ENCODE measurements at regions not wholly inside any gene's neighbourhood (a gene's known extent, or its start where the extent isn't known, plus 50 kb on each side); places are given as distances from the start of the nearest gene placed in this dataset.

DNA sequence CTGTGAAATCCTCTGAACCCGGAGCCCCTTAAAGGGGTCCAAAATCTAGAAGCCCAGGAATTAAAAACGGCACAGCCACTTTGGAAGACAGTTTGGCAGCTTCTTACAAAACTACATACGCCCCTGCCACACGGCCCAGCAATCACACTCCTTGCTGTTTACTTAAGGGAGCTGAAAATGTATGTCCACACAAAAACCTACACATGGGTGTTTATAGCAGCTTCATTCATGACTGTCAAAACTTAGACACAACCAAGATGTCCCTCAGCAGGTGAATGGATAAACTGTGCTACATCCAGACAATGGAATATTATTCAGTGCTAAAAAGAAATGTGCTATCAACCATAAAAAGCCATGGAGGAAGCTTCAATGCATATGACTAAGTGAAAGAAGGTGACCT lies 162.5 kb downstream of the NUP210 start:
- H3K9me3 Mint-ChIP-seq, result no peaks in the 10 kb centered on the region
- peaks cover 3% of the 10 kb centered on the region for H3K4me1 Mint-ChIP-seq
- DNase-seq, result no peak
- H3K27ac Mint-ChIP-seq, result no peak overlapping the region
- ChIA-PET POLR2A (interaction anchor here (1.0 kb wide), 1 partner anchor 27 kb away, joined by 3 read pairs; no protein-coding TSS in a partner anchor), CTCF (interaction anchor here (1.4 kb wide), 1 partner anchor 166 kb away, joined by 5 read pairs; no protein-coding TSS in a partner anchor)
- no peak overlapping the region for H3K4me3 Mint-ChIP-seq
- no peaks in the 10 kb centered on the region for H3K36me3 Mint-ChIP-seq (ENCODE audit: low read depth)
- H3K27me3 Mint-ChIP-seq, result peaks cover 9% of the 10 kb centered on the region

DNA sequence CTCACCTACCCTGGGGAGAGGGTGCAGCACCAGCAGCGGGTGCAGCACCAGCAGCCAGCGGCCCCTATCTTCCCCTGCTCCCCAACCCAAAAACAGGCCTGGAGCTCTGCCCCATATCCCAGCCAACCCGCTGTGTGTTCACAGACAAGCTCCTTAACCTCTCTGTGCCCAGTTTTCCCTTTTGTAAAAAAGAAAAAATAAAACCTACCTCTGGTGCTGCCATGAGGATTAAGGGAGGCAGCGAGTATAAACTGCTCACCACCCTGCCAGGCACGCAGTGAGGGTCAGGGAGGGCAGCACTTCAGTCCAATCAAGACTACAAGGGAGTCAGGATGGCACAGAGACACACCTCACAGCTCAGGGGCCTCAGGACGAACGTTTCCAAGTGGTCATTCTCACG lies 163.3 kb downstream of the NUP210 start:
- Mint-ChIP-seq H3K4me3 (no peak overlapping the region), H3K27ac (no peak overlapping the region), H3K36me3 (ENCODE audit: low read depth) (no peaks in the 10 kb centered on the region), H3K4me1 (no peaks in the 10 kb centered on the region), H3K9me3 (no peaks in the 10 kb centered on the region), H3K27me3 (peaks cover 15% of the 10 kb centered on the region)
- ChIA-PET POLR2A (interaction anchor here (1.0 kb wide), 1 partner anchor 26 kb away, joined by 3 read pairs; no protein-coding TSS in a partner anchor), CTCF (interaction anchor here (1.4 kb wide), 1 partner anchor 165 kb away, joined by 5 read pairs; no protein-coding TSS in a partner anchor)
- no peak for DNase-seq

DNA sequence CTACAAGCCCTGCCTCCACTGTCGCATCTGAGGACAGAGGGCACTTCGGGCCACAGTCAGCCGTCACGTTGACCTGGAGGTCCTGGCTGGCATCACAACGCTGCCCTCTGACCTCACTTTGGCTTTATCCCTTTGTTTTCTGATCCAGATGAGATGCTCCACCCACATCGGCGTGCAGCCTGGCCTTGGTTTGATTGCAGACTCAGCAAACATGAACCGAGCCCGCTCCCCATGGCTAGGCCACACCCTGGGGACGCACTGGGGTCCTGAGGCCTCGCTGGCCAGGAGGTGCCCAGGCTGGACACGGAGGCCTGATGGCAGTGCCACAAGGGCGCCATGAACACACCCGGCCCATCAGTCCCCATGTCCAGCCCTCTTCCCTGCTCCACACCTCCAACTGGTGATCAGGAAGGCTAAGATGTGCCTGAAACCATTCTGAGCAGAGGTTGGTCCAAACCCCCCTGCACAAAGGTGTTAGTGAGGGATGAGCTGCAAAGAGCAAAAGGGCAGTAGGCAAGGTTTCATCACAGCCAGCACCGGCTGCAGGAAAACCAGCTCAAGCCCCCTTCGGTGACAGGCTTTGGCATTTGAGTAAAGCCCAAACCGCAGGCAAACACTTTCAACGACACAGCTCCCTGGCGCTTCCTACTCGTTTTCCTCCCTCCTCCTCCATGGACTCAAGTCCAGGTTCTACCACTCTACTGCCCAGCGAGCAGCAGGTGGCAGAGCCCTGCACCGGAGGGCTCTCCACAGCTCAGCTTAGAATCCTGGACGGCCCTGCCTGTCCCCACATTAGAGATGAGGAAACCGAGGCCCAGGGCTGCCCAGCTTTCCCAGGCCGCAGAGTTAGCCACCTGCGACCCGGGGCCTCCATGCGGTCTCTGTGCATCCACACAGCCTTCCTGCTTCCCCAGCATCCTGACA lies 165.8 kb downstream of the NUP210 start:
- Mint-ChIP-seq H3K4me1 (no peaks in the 10 kb centered on the region), H3K36me3 (ENCODE audit: low read depth) (no peaks in the 10 kb centered on the region), H3K27me3 (peaks cover 20% of the 10 kb centered on the region), H3K27ac (no peak overlapping the region), H3K4me3 (no peak overlapping the region), H3K9me3 (no peaks in the 10 kb centered on the region)
- no peak for DNase-seq
- POLR2A ChIA-PET, result no interaction called here
- CTCF ChIA-PET, result no interaction called here

- H3K4me1 Mint-ChIP-seq, result no peaks in the 10 kb centered on the region
- CTCF ChIA-PET, result no interaction called here
- H3K9me3 Mint-ChIP-seq, result no peaks in the 10 kb centered on the region
- H3K4me3 Mint-ChIP-seq, result no peak overlapping the region
- H3K27ac Mint-ChIP-seq, result no peak overlapping the region
- POLR2A ChIA-PET, result no interaction called here
- H3K27me3 Mint-ChIP-seq, result peaks cover 20% of the 10 kb centered on the region
- no peaks in the 10 kb centered on the region for H3K36me3 Mint-ChIP-seq (ENCODE audit: low read depth)
- no peak for DNase-seq
Measured at GRCh38 chr3:13253208-13253937, 166.7 kb downstream of the NUP210 start.

GRCh38 chr3:13252207-13252606 lies 167.9 kb downstream of the NUP210 start:
- H3K36me3 Mint-ChIP-seq (ENCODE audit: low read depth), result no peaks in the 10 kb centered on the region
- ChIA-PET POLR2A (no interaction called here), CTCF (no interaction called here)
- DNase-seq, result no peak
- peaks cover 18% of the 10 kb centered on the region for H3K27me3 Mint-ChIP-seq
- no peaks in the 10 kb centered on the region for H3K4me1 Mint-ChIP-seq
- H3K9me3 Mint-ChIP-seq, result no peaks in the 10 kb centered on the region
- H3K4me3 Mint-ChIP-seq, result no peak overlapping the region
- no peak overlapping the region for H3K27ac Mint-ChIP-seq

GRCh38 chr3:13251166-13251903 lies 168.8 kb downstream of the NUP210 start:
- H3K36me3 Mint-ChIP-seq (ENCODE audit: low read depth), result no peaks in the 10 kb centered on the region
- no peak for DNase-seq
- no peak overlapping the region for H3K27ac Mint-ChIP-seq
- no peaks in the 10 kb centered on the region for H3K9me3 Mint-ChIP-seq
- no peaks in the 10 kb centered on the region for H3K4me1 Mint-ChIP-seq
- H3K4me3 Mint-ChIP-seq, result no peak overlapping the region
- ChIA-PET POLR2A (no interaction called here), CTCF (no interaction called here)
- H3K27me3 Mint-ChIP-seq, result peaks cover 15% of the 10 kb centered on the region

DNA sequence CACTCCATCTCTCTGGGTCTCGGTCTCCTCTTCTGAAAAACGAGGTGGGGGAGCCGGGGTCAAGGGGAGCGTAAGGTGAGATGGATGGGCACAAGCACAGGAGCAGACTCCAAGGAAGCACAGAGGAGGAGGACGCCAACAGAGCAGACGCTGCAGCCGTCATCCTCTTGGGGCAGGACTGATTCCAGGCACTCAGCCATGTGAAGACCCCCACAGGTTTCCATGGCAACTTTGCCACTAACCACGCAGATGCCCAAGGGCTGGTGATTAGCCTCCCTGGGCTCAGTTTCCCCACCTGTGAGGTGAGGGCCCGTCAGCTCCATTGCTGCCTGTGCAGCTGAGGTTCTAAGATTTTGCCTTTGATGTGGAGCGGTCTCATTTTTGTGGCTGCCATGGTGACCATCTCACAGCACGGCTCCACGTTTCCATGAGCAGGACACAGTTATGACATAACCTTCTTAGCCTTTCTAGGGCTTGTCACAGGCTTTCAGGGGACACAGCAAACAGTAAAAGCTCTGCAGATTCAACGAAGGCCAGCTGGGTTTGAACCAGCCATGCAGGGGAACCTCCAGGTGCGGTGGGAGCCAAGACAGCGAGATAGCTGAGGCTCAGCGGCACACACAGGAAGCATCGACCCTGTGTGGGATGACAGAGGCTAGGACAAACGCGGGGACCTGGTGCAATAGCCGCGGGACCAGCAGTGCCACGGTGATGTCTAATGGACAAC lies 170.3 kb downstream of the NUP210 start:
- H3K9me3 Mint-ChIP-seq, result no peaks in the 10 kb centered on the region
- H3K27me3 Mint-ChIP-seq, result peaks cover 15% of the 10 kb centered on the region
- ChIA-PET POLR2A (no interaction called here), CTCF (interaction anchor here (1.1 kb wide), 1 partner anchor 12 kb away, joined by 3 read pairs; no protein-coding TSS in a partner anchor)
- peaks cover 3% of the 10 kb centered on the region for H3K4me1 Mint-ChIP-seq
- no peaks in the 10 kb centered on the region for H3K36me3 Mint-ChIP-seq (ENCODE audit: low read depth)
- H3K27ac Mint-ChIP-seq, result no peak overlapping the region
- DNase-seq, result no peak
- H3K4me3 Mint-ChIP-seq, result no peak overlapping the region

- ChIA-PET CTCF (interaction anchor here (1.1 kb wide), 1 partner anchor 11 kb away, joined by 3 read pairs; no protein-coding TSS in a partner anchor), POLR2A (no interaction called here)
- DNase-seq, result no peak
- H3K4me1 Mint-ChIP-seq, result peaks cover 3% of the 10 kb centered on the region
- H3K27me3 Mint-ChIP-seq, result peaks cover 15% of the 10 kb centered on the region
- no peak overlapping the region for H3K27ac Mint-ChIP-seq
- H3K9me3 Mint-ChIP-seq, result no peaks in the 10 kb centered on the region
- no peaks in the 10 kb centered on the region for H3K36me3 Mint-ChIP-seq (ENCODE audit: low read depth)
- no peak overlapping the region for H3K4me3 Mint-ChIP-seq
Measured at GRCh38 chr3:13248640-13249039, 171.5 kb downstream of the NUP210 start.

- Mint-ChIP-seq H3K4me1 (peaks cover 3% of the 10 kb centered on the region), H3K4me3 (no peak overlapping the region), H3K36me3 (ENCODE audit: low read depth) (no peaks in the 10 kb centered on the region), H3K9me3 (no peaks in the 10 kb centered on the region), H3K27me3 (peaks cover 3% of the 10 kb centered on the region), H3K27ac (no peak overlapping the region)
- POLR2A ChIA-PET, result no interaction called here
- no peak for DNase-seq
- CTCF ChIA-PET, result no interaction called here
Measured at GRCh38 chr3:13245615-13245978, 172.4 kb upstream of the IQSEC1 start.

GRCh38 chr3:13243586-13243985 lies 170.4 kb upstream of the IQSEC1 start:
- no peaks in the 10 kb centered on the region for H3K9me3 Mint-ChIP-seq
- no peaks in the 10 kb centered on the region for H3K36me3 Mint-ChIP-seq (ENCODE audit: low read depth)
- CTCF ChIA-PET, result interaction anchor here (1.8 kb wide), 1 partner anchor 152 kb away, joined by 6 read pairs; no protein-coding TSS in a partner anchor
- peaks cover 7% of the 10 kb centered on the region for H3K27me3 Mint-ChIP-seq
- H3K27ac Mint-ChIP-seq, result no peak overlapping the region
- peaks cover 3% of the 10 kb centered on the region for H3K4me1 Mint-ChIP-seq
- H3K4me3 Mint-ChIP-seq, result no peak overlapping the region
- POLR2A ChIA-PET, result no interaction called here
- no peak for DNase-seq

- DNase-seq, result no peak
- POLR2A ChIA-PET, result no interaction called here
- Mint-ChIP-seq H3K4me1 (peaks cover 3% of the 10 kb centered on the region), H3K36me3 (ENCODE audit: low read depth) (no peaks in the 10 kb centered on the region), H3K27ac (no peak overlapping the region), H3K27me3 (peaks cover 6% of the 10 kb centered on the region), H3K9me3 (no peaks in the 10 kb centered on the region), H3K4me3 (no peak overlapping the region)
- CTCF ChIA-PET, result interaction anchor here (0.9 to 1.3 kb wide), 2 partner anchors 13 to 150 kb away, joined by 3 to 5 read pairs; no protein-coding TSS in a partner anchor
Measured at GRCh38 chr3:13242364-13242737, 169.1 kb upstream of the IQSEC1 start.

DNA sequence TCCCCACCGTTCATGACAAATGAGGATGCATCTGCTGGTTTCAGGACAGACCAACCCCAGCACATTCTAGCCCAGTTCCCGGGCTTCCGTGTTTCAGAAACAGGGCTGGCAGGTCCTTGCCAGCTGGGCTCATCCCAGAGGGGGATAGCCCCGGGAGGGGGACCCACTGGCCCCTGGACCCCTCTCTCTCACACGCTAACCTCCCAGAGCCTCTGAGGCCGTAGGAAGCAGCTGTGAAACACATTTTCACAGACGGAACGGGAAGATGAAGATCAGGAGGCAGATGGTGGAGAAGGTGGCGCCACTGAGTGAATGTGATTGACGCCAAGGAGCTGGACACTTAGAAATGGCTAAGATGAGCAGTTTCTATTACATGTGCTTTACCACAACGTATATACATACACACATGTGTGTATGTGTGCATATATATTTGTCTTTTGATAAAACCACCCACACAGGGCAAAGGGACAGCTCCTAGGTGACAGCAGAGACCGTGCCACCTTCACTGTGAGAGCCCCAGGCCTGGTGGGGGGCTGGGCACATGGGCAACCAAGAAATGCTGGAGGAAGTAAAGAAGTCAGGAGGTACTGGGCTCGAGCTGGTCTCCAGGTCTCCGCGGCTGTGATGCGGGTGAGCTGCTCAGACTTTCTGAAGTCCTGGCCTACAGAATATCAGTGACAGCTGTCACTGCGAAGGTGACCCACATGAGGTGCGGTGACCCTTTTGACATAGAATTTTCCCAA lies 168.6 kb upstream of the IQSEC1 start:
- Mint-ChIP-seq H3K4me1 (peaks cover 3% of the 10 kb centered on the region), H3K36me3 (ENCODE audit: low read depth) (no peaks in the 10 kb centered on the region), H3K4me3 (no peak overlapping the region), H3K27ac (no peak overlapping the region), H3K9me3 (no peaks in the 10 kb centered on the region), H3K27me3 (peaks cover 4% of the 10 kb centered on the region)
- DNase-seq, result no peak
- ChIA-PET POLR2A (no interaction called here), CTCF (interaction anchor here (0.9 to 1.3 kb wide), 2 partner anchors 12 to 150 kb away, joined by 3 to 5 read pairs; no protein-coding TSS in a partner anchor)

Measured in activated CD4-positive, alpha-beta memory T cell treated with anti-CD3 and anti-CD28 coated beads, Interleukin-2, amount 10 ng/mL, durations not matched to agents 7 days and 5 days (primary cell).